ENCODE measurements at regions not wholly inside any gene's neighbourhood (a gene's known extent, or its start where the extent isn't known, plus 50 kb on each side); places are given as distances from the start of the nearest gene placed in this dataset.
"Not testable (repeated sequence)": the region's sequence is repeated elsewhere in the genome, so short reads cannot be mapped to it uniquely, and the experiment has no call there.

DNA sequence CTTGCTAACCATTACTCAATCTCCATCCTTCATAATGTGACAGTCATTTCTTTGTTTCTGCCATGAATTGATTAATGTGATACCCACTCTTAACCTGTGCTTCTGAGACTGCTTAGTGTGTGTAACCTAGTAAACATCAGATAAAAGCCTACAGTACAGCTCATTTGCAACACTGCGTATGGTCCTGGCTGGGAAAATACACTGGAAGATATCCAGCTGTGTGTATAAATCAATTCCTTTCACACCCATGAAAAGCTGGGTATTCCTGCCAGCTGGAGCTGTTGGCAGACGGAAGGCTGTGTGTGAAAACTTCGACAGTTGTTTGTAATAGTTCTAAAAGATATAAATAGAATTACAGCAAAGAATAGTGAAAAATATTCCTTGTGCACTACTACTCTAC lies 509.2 kb downstream of the FRK start:
- no peak for DNase-seq (ENCODE audit: low read depth, low spot score)

DNA sequence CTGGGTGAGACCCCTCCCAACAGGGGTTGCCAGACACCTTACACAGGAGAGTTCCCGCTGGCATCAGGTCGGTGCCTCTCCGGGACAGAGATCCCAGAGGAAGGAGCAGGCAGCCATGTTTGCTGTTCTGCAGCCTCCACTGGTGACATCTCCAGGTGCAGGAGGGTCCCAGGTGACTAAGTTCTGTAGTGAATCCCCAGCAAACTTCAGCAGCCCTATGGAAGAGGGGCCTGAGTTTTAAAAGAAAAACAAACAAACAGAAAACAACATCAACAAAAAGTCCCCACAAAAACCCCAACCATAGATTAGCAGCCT lies 515.1 kb downstream of the FRK start:
- DNase-seq (ENCODE audit: low read depth, low spot score) = no peak

DNA sequence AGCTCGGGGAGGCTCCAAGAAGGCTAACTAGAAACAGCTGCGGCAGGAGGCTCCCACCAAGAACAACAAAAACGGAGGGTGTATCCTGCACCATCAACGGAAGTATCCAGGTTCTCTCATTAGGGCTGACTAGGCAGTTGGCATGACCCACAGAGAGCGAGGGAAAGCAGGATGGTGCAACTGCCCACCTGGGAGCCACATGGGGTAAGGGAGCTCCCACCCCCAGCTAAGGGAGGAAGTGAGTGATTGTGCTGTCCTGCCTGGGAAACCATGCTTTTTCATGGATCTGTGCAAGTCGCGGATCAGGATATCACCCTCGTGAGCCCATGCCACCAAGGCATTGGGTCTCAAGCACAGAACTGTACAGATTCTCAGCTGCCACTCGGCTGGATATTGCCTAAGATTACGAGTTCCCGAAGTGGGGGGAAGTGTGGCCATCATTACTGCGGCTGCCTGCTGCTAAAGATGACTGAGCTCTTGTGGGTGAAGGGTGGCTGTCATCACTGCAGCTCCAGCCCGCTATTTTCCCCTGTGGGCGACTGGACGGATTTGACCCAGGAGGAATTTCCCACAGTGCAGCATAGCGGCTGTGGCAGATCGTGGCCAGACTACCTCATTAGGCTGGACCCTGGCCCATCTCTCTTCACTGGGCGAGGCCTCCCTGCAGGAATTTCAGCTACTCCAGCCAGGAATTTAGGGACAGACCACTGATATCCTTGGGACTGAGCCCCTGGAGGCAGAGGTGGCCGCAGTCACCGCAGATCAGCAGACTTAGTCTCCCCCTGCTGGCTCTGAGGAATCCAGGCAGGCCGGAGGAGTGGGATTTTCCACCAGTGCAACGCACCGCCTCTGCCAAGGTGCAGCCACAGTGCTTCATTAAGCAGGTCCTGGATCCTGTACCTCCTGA lies 515.7 kb downstream of the FRK start:
- no peak for DNase-seq (ENCODE audit: low read depth, low spot score)

DNA sequence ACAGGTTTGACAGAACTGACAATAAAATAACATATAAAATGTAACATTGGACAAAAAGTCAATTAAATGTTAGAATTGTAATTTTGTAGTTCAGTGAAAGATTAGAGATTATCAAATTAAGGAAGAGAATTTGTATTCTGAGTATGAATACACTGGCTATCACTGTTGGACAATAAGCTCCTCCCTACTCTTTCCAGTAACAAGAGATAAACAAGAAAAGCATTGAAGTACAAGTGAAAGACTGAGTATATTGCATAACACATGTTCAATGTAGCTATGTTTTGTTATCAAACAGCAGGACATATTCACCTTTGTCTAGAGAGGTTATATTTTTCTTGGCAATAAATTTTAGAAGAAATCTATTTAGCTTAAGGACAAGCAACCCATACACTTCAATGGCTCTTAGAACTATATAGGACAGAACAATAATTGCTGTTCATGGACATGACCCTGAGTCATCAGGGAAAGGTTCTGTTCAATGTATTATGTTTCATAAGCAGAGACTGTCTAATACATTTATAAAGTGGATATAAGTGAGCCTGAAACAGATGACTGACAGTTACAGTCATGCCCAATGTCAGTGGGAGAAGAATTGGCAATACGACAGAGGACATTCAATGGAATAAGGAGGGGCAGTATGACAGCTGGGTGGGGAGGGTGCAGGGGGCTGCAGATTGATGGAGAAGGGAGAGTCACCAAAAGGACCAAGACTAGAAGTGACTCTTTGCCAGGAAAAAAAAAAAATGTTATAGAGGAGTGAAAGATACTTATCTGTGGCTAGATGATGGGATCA lies 520.4 kb downstream of the FRK start:
- no peak for DNase-seq (ENCODE audit: low read depth, low spot score)

DNA sequence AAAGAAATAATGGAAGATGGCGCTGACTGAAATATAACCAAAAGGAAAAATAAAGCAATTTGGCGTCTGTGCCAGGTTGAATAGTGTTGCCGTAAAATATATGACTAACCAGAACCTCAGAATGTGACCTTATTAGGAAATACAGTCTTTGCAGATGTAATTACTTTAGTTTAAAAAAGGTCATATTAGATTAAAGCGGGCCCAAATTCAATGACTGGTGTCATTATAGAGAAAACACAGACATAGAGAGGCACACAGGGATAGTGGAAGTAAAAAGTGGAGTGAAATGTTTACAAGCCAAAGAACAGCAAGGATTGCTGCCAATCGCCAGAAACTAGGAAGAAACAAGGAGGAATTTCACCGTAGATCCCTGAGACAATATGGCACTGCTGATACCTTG lies 521.2 kb downstream of the FRK start:
- no peak for DNase-seq (ENCODE audit: low read depth, low spot score)

DNA sequence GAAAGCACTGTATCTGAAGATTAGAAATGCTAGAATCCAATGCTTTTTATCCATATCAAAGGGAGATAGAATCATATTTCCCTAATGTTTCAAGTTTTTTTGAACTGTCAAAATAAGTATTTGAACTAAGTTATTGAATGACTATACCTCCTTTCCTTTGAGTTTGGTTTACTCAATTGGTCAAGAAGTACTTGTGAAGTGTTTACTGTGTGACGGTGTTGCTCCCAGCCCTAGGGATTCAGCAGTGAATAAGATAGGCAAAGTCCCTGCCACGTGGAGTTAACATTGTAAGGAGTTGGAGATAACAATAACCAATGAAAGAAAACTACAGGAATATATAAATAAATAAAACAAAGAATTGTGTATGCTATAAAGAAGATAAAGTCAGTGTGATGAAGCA lies 535.9 kb downstream of the FRK start:
- DNase-seq (ENCODE audit: low read depth, low spot score) = no peak

DNA sequence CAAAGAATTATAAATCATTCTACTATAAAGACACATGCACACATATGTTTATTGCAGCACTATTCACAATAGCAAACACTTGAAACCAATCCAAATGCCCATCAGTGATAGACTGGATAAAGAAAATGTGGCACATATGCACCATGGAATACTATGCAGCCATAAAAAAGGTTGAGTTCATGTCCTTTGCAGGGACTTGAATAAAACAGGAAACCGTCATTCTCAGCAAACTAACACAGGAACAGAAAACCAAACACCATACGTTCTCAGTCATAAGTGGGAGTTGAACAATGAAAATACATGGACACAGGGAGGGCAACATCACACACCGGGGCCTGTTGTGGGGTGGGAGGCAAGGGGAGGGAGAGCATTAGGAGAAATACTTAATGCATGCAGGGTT lies 538.9 kb downstream of the FRK start:
- not testable (repeated sequence) for DNase-seq (ENCODE audit: low read depth, low spot score)

DNA sequence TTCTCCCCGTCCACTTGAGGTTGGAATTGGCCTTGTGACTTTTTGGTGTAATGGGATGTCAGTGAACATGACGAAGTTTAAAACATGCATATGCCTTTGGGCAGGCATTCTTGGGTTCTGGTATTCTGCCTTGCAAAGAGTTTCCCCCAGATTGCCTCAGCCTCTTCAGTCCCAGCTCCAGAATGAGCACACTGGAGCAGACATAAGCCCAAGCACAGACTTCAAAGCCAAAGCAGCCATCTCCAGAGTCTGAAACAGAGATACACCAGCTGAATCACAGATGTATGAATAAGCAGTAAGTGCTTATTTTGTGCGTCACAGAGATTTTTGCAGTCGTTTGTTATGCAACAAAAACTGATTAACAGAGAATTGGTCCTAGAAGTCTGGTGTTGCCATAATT lies 546.0 kb downstream of the FRK start:
- no peak for DNase-seq (ENCODE audit: low read depth, low spot score)

DNA sequence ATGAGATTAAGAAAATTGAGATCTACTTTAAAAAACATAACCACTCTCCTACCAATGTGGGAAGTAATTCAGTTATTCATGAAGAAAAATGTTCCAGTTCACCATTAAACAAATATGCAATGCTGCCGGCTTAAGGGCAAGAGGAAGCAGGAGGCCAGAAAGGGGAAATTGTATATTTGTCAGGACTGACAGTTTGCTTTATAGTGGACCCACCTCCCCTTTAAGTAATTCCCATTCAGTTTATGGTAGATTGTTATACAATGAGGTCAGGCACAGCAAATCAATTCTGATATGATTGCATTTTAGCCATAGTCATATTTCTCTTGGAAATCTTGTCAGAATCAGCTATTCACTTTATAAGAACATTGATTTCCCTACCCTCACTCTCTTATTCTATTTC lies 547.8 kb downstream of the FRK start:
- DNase-seq (ENCODE audit: low read depth, low spot score) = no peak

DNA sequence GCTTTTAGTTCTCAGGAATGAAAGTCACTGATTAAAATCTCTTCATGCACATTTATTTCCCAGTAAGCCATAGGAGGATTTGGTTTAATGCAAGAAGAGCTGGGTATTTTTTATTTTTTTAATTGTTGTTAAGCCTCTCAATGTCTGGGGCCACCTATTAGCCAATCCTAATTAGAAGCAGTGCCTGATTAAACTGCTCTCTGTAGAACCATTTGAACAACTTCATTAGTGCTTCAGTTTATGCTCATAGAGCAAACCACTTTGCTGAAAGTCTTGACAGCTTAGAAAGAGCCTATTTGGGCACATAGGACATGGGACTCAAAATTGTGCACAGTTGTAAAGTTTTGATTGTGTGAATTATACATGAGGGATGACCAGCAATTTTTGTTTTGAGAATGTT lies 548.9 kb downstream of the FRK start:
- DNase-seq (ENCODE audit: low read depth, low spot score) = no peak

DNA sequence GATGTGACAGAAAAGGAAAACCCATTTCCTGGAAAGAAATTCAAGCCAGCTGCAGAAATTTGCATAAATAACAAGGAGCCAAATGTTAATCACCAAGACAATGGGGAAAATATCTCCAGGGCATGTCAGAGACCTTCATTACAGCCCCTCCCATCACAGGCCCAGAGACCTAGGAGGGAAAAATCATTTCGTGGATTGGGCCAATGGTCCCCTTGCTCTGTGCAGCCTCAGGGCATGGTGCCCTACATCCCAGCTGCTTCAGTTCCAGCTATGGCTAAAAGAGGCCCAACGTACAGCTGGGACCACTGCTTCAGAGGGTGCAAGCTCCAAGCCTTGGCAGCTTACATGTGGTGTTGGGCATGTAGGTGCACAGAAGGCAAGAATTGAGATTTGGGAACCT lies 558.3 kb downstream of the FRK start:
- not testable (repeated sequence) for DNase-seq (ENCODE audit: low read depth, low spot score)

DNA sequence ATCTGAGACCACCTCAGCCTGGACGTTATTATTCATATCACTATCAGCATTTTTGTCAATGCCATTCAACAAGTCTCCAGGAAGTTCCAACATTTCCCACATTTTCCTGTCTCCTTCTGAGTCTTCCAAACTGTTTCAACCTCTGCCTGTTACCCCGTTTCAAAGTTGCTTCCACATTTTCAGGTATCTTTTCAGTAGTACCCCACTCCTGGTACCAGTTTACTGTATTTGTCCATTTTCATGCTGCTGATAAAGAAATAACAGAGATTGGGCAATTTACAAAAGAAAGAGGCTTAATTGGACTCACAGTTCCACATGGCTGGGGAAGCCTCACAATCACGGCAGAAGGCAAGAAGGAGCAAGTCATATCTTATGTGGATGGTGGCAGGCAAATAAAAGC lies 565.5 kb downstream of the FRK start:
- DNase-seq (ENCODE audit: low read depth, low spot score) = no peak

DNA sequence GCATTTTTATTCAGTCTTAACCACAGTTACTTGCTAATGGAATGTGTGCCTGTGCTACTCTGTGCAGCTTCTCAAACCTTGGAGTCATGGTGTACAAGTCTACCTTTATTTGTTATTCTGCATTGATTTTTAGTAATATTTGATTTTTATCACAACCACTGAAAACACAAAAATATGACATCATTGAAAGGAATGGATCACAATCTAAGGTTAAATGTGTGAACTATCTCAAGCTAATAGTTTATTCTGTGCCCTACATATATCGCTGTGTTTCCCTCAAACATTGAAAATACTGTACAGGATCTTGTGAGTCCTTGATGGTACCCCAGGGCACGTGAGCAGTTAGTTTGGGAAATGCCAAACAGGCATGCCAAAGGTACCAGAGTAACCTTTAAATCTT lies 573.4 kb downstream of the FRK start:
- no peak for DNase-seq (ENCODE audit: low read depth, low spot score)

DNA sequence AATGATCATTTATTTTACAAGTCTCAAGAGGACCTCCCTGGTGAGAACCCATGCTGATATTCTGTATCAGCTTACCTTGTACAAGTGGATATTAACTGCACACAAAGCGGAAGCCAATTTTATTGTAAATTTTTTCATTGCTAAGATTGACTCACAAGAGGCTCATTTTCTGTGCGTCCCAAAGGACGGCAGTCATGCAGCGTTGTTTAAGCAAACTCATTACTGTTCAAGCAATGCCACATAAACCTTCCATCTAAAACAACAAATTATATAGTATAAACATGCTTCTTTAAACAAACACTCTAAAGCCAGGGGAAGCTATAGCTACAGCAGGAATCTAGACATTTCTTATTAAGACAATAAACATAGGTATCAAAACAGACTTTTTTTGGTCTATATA lies 575.3 kb downstream of the FRK start:
- DNase-seq (ENCODE audit: low read depth, low spot score) = no peak

DNA sequence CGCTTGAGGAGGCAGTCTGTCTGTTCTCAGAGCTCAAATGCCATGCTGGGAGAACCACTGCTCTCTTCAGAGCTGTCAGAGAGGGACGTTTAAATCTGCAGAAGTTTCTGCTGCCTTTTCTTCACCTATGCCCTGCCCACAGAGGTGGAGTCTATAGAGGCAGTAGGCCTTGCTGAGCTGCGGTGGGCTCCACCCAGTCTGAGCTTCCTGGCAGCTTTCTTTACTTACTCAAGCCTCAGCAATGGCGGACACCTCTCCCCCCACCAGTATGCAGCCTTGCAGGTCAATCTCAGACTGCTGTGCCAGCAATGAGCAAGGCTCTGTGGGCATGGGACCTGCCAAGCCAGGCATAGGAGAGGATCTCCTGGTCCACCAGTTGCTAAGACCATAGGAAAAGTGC lies 580.1 kb downstream of the FRK start:
- not testable (repeated sequence) for DNase-seq (ENCODE audit: low read depth, low spot score)

DNA sequence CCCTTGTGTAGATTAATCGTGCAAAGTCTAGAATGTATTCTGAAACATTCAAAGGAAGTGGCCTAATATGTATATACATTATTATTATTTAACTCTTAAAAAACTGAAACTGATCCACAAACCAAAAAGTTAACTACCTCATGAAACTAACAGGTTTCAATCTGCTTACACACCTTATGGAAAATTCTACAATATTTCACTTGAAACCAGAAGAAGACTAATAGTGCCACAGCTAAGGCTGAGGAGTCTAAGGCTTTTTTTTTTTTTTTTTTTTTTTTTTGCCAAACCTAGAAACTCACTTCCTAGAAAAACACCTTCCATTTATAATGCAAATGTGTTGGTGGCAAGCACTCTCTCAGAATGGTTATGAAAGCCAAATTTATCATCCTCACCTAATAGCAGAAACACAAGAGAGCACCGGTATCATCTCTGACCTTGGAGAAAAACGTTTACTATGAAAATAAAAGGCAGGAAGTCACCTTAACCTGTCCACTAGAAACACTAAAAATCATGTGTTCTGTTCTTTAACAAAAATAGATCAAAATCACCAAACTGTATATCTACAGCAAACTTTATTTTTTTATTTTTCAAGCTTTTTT lies 586.1 kb downstream of the FRK start:
- DNase-seq (ENCODE audit: low read depth, low spot score) = no peak

DNA sequence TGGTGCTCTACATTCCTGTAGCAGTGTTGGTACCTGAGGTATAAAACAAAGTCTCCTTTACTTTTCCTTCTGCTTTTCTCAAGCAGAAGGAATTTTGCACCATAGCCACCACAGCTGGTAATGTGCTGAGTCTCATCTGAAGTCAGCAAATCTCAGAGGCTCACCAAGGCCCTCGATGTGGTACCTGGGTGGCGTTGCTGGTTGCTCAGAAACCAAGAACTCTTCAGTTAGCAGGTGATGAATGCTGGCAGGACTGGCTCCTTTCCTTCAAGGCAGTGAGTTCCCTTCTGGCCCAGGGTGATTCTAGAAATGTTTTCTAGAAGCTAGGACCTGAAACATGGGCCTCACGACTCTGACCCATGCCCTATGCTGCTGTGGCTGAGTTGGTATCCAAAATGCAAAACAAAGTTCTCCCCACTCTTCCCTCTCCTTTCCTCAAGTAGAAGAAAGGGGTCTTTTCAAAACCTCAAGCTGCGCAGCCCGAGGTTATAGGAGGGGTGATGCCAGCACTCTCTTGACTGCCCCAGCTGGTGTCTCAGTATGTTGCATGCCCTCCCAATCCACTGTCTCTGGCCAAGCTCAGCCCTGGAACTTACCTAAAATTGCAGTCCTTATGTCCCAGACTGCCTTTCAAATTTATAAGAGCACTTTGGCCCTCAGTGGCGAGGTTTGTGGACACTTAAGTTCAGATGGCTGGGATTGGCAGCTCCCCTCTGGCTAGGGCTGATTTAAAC lies 592.3 kb downstream of the FRK start:
- no peak for DNase-seq (ENCODE audit: low read depth, low spot score)

DNA sequence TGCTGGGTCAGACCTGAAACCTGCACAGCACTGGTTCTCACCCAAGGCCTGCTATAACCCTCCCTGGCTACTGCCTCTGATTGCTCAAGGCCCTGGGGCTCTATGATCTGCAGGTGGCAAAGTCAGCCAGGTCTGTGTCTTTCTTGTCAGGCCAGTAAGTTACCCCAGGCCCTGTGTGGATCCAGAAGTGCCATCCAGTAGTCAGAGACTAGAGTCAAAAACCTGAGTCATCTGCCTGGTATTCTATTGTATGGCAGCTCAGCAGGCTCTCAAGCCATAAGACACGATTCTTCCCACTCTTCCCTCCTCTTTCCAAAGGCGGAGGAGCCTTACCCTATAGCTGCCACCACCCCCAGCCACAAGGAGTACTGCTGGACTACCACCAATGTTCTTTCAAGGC lies 593.0 kb downstream of the FRK start:
- no peak for DNase-seq (ENCODE audit: low read depth, low spot score)

DNA sequence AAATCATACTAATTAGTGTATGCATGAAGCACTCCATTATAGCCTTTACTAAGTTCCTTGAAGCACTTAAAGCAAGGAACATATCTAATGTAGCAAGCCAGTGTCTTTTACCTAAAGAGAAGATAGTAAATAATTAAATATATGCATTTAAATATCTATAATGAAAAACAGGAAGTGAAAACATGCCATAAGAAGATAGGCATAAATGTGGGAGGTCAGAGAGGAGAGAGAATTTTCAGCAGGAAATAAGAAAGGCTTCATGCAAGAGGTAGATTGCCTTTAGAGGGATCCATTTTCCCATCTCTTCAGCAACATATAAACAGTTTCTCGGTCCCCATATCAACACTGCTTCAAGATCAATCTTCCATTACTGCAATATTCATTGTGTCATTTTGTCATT lies 599.8 kb downstream of the FRK start:
- DNase-seq (ENCODE audit: low read depth, low spot score) = no peak

DNA sequence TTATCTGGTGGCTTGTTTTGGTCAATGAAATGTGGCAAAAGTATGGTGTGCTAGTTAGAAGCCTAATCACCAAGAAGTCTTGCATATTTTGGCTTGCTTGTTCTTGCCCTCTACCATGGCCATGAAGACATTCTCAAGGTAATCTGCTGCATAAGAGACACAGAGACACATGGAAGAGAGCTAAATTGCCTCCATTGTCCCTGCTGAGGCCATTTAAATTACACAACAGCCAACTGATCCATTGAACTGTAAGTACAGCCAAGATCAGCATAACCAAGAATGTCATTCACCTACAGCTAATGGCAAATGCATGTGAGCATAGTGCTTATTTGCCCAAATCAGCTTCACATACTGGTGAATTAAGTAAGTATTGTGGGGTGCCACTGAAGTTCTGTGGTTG lies 603.8 kb downstream of the FRK start:
- DNase-seq (ENCODE audit: low read depth, low spot score) = no peak

DNA sequence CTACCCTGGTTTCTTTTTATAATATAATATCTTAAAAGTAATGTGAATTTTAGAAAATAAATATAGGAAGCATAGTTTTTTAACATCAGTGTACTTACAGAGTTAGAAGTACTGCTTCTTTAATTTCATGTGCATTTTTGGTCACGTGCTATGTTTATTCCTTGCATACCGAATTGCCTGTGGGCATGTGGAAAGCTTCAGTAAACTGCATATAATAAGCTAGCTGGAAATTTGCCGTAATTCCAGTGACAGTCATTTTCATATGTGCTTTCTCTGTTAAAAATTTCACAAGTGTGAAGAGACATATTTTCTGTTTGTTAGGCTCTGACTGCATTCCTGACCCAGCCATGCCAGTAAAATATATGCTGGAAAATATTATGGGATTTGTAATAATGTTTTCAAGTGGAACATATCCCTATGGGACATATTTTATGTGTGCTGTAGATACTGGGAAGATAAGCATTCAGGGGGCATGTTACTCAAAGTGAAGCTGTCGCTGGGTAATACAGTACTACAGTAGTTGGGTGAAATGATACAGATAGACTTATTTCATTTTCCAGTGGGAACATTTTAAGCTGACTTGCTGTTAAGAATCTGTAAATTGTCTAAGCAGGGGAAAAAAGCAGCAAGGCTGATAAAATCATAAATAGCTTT lies 616.7 kb downstream of the FRK start:
- no peak for DNase-seq (ENCODE audit: low read depth, low spot score)

DNA sequence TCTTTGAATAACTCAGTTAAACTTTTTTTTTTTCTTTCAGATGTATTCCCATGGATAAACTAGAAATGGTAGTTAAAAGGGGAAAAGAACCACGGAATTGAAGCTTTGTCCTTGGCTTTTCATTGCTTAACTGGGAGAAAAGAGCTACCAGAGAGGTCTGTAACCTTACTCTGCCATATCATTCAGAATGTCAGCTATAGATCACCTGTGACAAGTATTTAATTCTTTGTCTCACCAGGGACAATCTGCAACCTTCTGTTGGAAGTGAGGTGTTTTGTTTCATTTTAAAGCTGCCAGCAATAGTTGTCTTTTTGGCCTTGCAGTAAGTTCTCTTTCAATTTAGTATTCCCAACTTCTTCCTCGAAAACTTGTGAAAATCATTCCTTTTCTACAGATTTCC lies 618.4 kb downstream of the FRK start:
- DNase-seq (ENCODE audit: low read depth, low spot score) = no peak

Data from smooth muscle cell of the brain vasculature (primary cell).